ENCODE measurements at regions not wholly inside any gene's neighbourhood (a gene's known extent, or its start where the extent isn't known, plus 50 kb on each side); places are given as distances from the start of the nearest gene placed in this dataset.

GRCh38 chr11:119891055-119891768 is 162.2 kb upstream of the NECTIN1 start:
- Histone ChIP-seq H3K4me1 (ENCODE audit: control insufficient read depth, low read length) (peaks cover 13% of the 10 kb centered on the region), H3K4me2 (ENCODE audit: low read length) (no peak overlapping the region), H4K20me1 (ENCODE audit: control insufficient read depth, insufficient read depth, low read depth, low read length) (no peaks in the 10 kb centered on the region), H3K9me2 (replicated peaks; ENCODE audit: control insufficient read depth, low read length) (no peaks in the 10 kb centered on the region), H3K27me3 (ENCODE audit: control insufficient read depth, low read length) (no peaks in the 10 kb centered on the region), H3K79me2 (ENCODE audit: control insufficient read depth, low read length) (no peaks in the 10 kb centered on the region), H3K27ac (ENCODE audit: low read depth, low read length) (no peak overlapping the region), H3K4me3 (ENCODE audit: low read length) (no peak overlapping the region), H3F3A (ENCODE audit: control insufficient read depth, insufficient read depth) (no peaks in the 10 kb centered on the region), H3K36me3 (ENCODE audit: control insufficient read depth, low read length) (no peaks in the 10 kb centered on the region), H3K9me3 (ENCODE audit: control insufficient read depth, insufficient read depth, low read length) (no peaks in the 10 kb centered on the region)
- TF ChIP-seq CTCF (IDR thresholded peaks at IDR 0.05; ENCODE audit: low read depth, low read length, poor library complexity, severe bottlenecking) (no peak), EZH2phosphoT487 (IDR thresholded peaks at IDR 0.05; ENCODE audit: borderline replicate concordance, low read length) (no peak)

DNA sequence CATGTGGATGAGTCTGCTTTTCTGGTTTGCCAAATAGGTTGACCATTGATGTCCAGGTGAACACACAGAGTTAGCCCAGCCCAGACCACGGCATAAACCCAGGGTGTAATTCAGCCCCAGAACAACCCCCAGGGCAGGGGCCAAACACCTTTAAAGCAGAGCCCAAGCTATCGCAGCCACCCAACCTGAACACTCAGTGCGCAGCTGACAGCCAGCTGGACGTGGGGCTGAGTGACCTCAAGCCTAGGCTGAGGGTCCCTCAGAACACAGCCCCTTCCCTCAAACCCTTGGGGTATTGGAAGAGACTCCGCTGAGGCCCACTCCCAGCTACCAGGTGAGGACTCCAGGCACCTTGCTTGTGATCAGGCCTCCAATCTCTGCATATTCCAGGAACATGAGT is 161.5 kb upstream of the NECTIN1 start:
- no peak for TF ChIP-seq EZH2phosphoT487 (IDR thresholded peaks at IDR 0.05; ENCODE audit: borderline replicate concordance, low read length)
- no peak for TF ChIP-seq CTCF (IDR thresholded peaks at IDR 0.05; ENCODE audit: low read depth, low read length, poor library complexity, severe bottlenecking)

GRCh38 chr11:119889728-119890280 is 160.8 kb upstream of the NECTIN1 start:
- Histone ChIP-seq H3K9me2 (replicated peaks; ENCODE audit: control insufficient read depth, low read length) (no peaks in the 10 kb centered on the region), H4K20me1 (ENCODE audit: control insufficient read depth, insufficient read depth, low read depth, low read length) (no peaks in the 10 kb centered on the region), H3K4me3 (ENCODE audit: low read length) (no peak overlapping the region), H3K36me3 (ENCODE audit: control insufficient read depth, low read length) (no peaks in the 10 kb centered on the region), H3K79me2 (ENCODE audit: control insufficient read depth, low read length) (no peaks in the 10 kb centered on the region), H3K9me3 (ENCODE audit: control insufficient read depth, insufficient read depth, low read length) (no peaks in the 10 kb centered on the region), H3K4me1 (ENCODE audit: control insufficient read depth, low read length) (no peaks in the 10 kb centered on the region; the same call in 1 of the 2 replicates), H3K4me2 (ENCODE audit: low read length) (no peak overlapping the region), H3F3A (ENCODE audit: control insufficient read depth, insufficient read depth) (no peaks in the 10 kb centered on the region), H3K27ac (ENCODE audit: low read depth, low read length) (no peak overlapping the region), H3K27me3 (ENCODE audit: control insufficient read depth, low read length) (no peaks in the 10 kb centered on the region)
- TF ChIP-seq CTCF (IDR thresholded peaks at IDR 0.05; ENCODE audit: low read depth, low read length, poor library complexity, severe bottlenecking) = no peak
- TF ChIP-seq EZH2phosphoT487 (IDR thresholded peaks at IDR 0.05; ENCODE audit: borderline replicate concordance, low read length) = no peak

More for the DNA sequence above, 161.5 kb upstream of the NECTIN1 start:
- H3K9me3 ChIP-seq (ENCODE audit: control insufficient read depth, insufficient read depth, low read length) = no peaks in the 10 kb centered on the region
- H3K9me2 ChIP-seq (replicated peaks; ENCODE audit: control insufficient read depth, low read length) = no peaks in the 10 kb centered on the region
- H3F3A ChIP-seq (ENCODE audit: control insufficient read depth, insufficient read depth) = no peaks in the 10 kb centered on the region
- H3K27me3 ChIP-seq (ENCODE audit: control insufficient read depth, low read length) = no peaks in the 10 kb centered on the region
- no peaks in the 10 kb centered on the region for H3K79me2 ChIP-seq (ENCODE audit: control insufficient read depth, low read length)
- H3K4me2 ChIP-seq (ENCODE audit: low read length) = no peak overlapping the region
- no peaks in the 10 kb centered on the region for H4K20me1 ChIP-seq (ENCODE audit: control insufficient read depth, insufficient read depth, low read depth, low read length)
- no peaks in the 10 kb centered on the region for H3K36me3 ChIP-seq (ENCODE audit: control insufficient read depth, low read length)
- H3K4me1 ChIP-seq (ENCODE audit: control insufficient read depth, low read length) = peaks cover 5% of the 10 kb centered on the region
- no peak overlapping the region for H3K4me3 ChIP-seq (ENCODE audit: low read length)
- H3K27ac ChIP-seq (ENCODE audit: low read depth, low read length) = no peak overlapping the region
